H9 (cell line): ENCODE measurements at regions not wholly inside any gene's neighbourhood (a gene's known extent, or its start where the extent isn't known, plus 50 kb on each side); places are given as distances from the start of the nearest gene placed in this dataset.

Experiments
- DNase-seq: peaks from one replicate; pipeline ENCODE4 v3.0.0-alpha.2; 2017
- H2AFZ ChIP-seq: one replicate; pipeline ENCODE4 v1.6.1; 2013; ENCODE audit warnings: mild to moderate bottlenecking, low read length, control low read depth, moderate library complexity
- H2AK5ac ChIP-seq: 2 replicates; pipeline ENCODE4 v1.6.1; 2013; ENCODE audit warnings: low read length, control low read depth, mixed read lengths; ENCODE audit not compliant: insufficient read length
- H2BK120ac ChIP-seq: one replicate; pipeline ENCODE4 v1.6.1; 2013; ENCODE audit warnings: low read depth, mild to moderate bottlenecking, low read length, control low read depth, inconsistent platforms; ENCODE audit not compliant: poor library complexity, severe bottlenecking
- H2BK12ac ChIP-seq: 2 replicates; pipeline ENCODE4 v1.6.1; 2013; ENCODE audit warnings: low read length, control low read depth, mixed read lengths, low read depth; ENCODE audit not compliant: insufficient read length
- H2BK15ac ChIP-seq: 2 replicates; pipeline ENCODE4 v1.6.1; 2013; ENCODE audit warnings: low read depth, low read length, control low read depth
- H2BK20ac ChIP-seq: one replicate; pipeline ENCODE4 v1.6.1; 2013; ENCODE audit warnings: low read depth, mild to moderate bottlenecking, low read length, control low read depth, inconsistent platforms; ENCODE audit not compliant: poor library complexity, severe bottlenecking
- H2BK5ac ChIP-seq: 2 replicates; pipeline ENCODE4 v1.6.1; 2013; ENCODE audit warnings: low read length, control low read depth, mixed read lengths; ENCODE audit not compliant: insufficient read length
- H3K14ac ChIP-seq: 2 replicates; pipeline ENCODE4 v1.6.1; 2013; ENCODE audit warnings: low read length, control low read depth; ENCODE audit not compliant: insufficient read depth
- H3K18ac ChIP-seq: 2 replicates; pipeline ENCODE4 v1.6.1; 2013; ENCODE audit warnings: low read depth, mild to moderate bottlenecking, mixed read lengths, low read length, control low read depth; ENCODE audit not compliant: insufficient read length
- H3K23ac ChIP-seq: 2 replicates; pipeline ENCODE4 v1.6.1; 2013; ENCODE audit warnings: low read length, control low read depth, mixed read lengths, low read depth; ENCODE audit not compliant: insufficient read length
- H3K23me2 ChIP-seq: 2 replicates; pipeline ENCODE4 v1.6.1; 2013; ENCODE audit warnings: low read depth, mild to moderate bottlenecking, mixed read lengths, low read length, control low read depth; ENCODE audit not compliant: insufficient read length, poor library complexity, severe bottlenecking
- H3K27ac ChIP-seq: 2 replicates; pipeline ENCODE4 v1.5.1; 2013; ENCODE audit warnings: low read length, control low read depth, mixed read lengths, low read depth; ENCODE audit not compliant: insufficient read length
- H3K27me3 ChIP-seq: 2 replicates; pipeline ENCODE4 v1.6.1; 2013; ENCODE audit warnings: low read length, control low read depth, inconsistent platforms; ENCODE audit not compliant: insufficient read depth
- H3K4ac ChIP-seq: 2 replicates; pipeline ENCODE4 v1.6.1; 2013; ENCODE audit warnings: low read depth, mild to moderate bottlenecking, control low read depth, inconsistent platforms, low read length, moderate library complexity
- H3K4me1 ChIP-seq: 2 replicates; pipeline ENCODE4 v1.6.1; 2013; ENCODE audit warnings: low read length, control low read depth, inconsistent platforms; ENCODE audit not compliant: insufficient read depth
- H3K4me2 ChIP-seq: 2 replicates; pipeline ENCODE4 v1.6.1; 2013; ENCODE audit warnings: low read length, control low read depth, mixed read lengths; ENCODE audit not compliant: insufficient read length, insufficient read depth
- H3K56ac ChIP-seq: 2 replicates; pipeline ENCODE4 v1.6.1; 2013; ENCODE audit warnings: low read depth, mild to moderate bottlenecking, mixed read lengths, low read length, control low read depth; ENCODE audit not compliant: insufficient read length
- H3K79me1 ChIP-seq: 2 replicates; pipeline ENCODE4 v1.6.1; 2013; ENCODE audit warnings: low read depth, mild to moderate bottlenecking, moderate library complexity, low read length, control low read depth, inconsistent platforms; ENCODE audit not compliant: insufficient read depth, poor library complexity, severe bottlenecking
- H3K79me2 ChIP-seq: 2 replicates; pipeline ENCODE4 v1.6.1; 2013; ENCODE audit warnings: low read length, control low read depth, inconsistent platforms; ENCODE audit not compliant: insufficient read depth
- H3K9ac ChIP-seq: 2 replicates; pipeline ENCODE4 v1.6.1; 2013; ENCODE audit warnings: low read length, control low read depth, mixed read lengths; ENCODE audit not compliant: insufficient read length; ENCODE audit errors: extremely low read depth
- H3K9me3 ChIP-seq: one replicate; pipeline ENCODE4 v1.6.1; 2013; ENCODE audit warnings: low read depth, low read length, inconsistent platforms; ENCODE audit not compliant: control insufficient read depth
- H3T11ph ChIP-seq: one replicate; pipeline ENCODE4 v1.6.1; 2013; ENCODE audit warnings: mild to moderate bottlenecking, low read length, control low read depth, inconsistent platforms
- H4K20me1 ChIP-seq: one replicate; pipeline ENCODE4 v1.6.1; 2013; ENCODE audit not compliant: control insufficient read depth, insufficient read length, insufficient read depth
- H4K5ac ChIP-seq: 2 replicates; pipeline ENCODE4 v1.6.1; 2013; ENCODE audit warnings: low read depth, mild to moderate bottlenecking, mixed read lengths, low read length, control low read depth; ENCODE audit not compliant: insufficient read length
- H4K8ac ChIP-seq: replicated peaks from 2 replicates; pipeline ENCODE4 v1.6.1; 2013; ENCODE audit warnings: low read length, control low read depth, mixed read lengths, low read depth; ENCODE audit not compliant: insufficient read length
- H4K91ac ChIP-seq: 2 replicates; pipeline ENCODE4 v1.6.1; 2013; ENCODE audit warnings: low read depth, mild to moderate bottlenecking, moderate library complexity, mixed read lengths, low read length, control low read depth; ENCODE audit not compliant: insufficient read length
- H3K27ac Mint-ChIP-seq, 3 experiments: 2 replicates in 2 of 3; 3 replicates in 1 of 3; pipeline ENCODE4 v1.8.0; 2020 to 2021; ENCODE audit warnings: mixed read lengths in 3 of 3, mild to moderate bottlenecking in 1 of 3, moderate library complexity in 1 of 3
- H3K27me3 Mint-ChIP-seq: 2 replicates; pipeline ENCODE4 v1.8.0; 2021; ENCODE audit warnings: low read depth, mild to moderate bottlenecking, moderate library complexity, mixed read lengths
- H3K36me3 Mint-ChIP-seq, 3 experiments: 2 replicates in 2 of 3; 3 replicates in 1 of 3; pipeline ENCODE4 v1.8.0; 2020 to 2021; ENCODE audit warnings: low read depth in 3 of 3, mixed read lengths in 3 of 3; ENCODE audit not compliant: insufficient read depth in 1 of 3
- H3K4me1 Mint-ChIP-seq, 2 experiments: 2 replicates each; pipeline ENCODE4 v1.8.0; 2020; ENCODE audit warnings: mixed read lengths in 2 of 2
- H3K4me3 Mint-ChIP-seq, 2 experiments: 2 replicates in 1 of 2; 3 replicates in 1 of 2; pipeline ENCODE4 v1.8.0; 2020 to 2021; ENCODE audit warnings: mild to moderate bottlenecking in 2 of 2, mixed read lengths in 2 of 2, moderate library complexity in 1 of 2
- H3K9me3 Mint-ChIP-seq, 2 experiments: 2 replicates in 1 of 2; 3 replicates in 1 of 2; pipeline ENCODE4 v1.8.0; 2020; ENCODE audit warnings: mild to moderate bottlenecking in 2 of 2, mixed read lengths in 2 of 2, moderate library complexity in 1 of 2
- WGBS: extraction: QIAGEN DNeasy Blood & Tissue Kit; methylation state at CpG from one replicate; pipeline ENCODE4 v1.1.7; 2013; ENCODE audit warnings: missing lambda C conversion rate, low lambda C conversion rate, mixed read lengths; ENCODE audit not compliant: insufficient read length; ENCODE audit errors: extremely low coverage; 5-methylcytosine and 5-hydroxymethylcytosine counted together
- TF ChIP-seq, protein P1 (sequence below): fragments of 200-600 bp; sonication (generic); conservative IDR thresholded peaks from 3 replicates; pipeline ENCODE4 v1.8.0; 2021; ENCODE audit warnings: antibody characterized with exemption, mild to moderate bottlenecking

DNA sequence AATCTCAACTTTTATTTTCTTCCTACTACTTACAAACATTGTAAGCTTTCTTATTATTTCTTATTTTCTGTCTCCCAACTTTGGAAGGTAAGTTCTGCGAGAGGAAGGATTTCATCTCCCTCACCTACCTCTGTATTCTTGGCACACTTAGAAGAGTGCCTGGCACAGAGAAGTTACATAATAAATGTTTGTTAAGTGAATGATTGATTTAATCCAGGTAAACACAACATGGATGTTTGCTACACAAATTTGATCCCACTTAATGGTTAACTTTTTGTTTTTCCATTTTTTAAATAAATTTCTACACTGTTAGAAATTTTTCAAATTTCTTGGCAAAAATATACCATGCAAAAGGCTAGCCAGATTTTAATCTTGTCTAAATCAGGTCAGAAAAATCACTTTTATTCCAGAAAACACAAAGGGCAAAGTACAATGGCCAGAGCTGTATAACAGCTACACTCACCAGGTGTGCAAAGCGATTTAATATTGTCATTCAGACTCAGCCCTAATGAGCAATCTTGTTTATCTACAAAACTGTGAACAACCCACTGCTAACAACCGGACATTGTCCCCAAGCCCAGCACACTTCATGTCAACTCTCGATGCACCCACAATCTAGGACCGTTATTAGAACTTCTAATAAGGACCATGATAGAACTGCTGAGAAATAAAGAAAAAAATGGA lies 222.1 kb upstream of the EEA1 start:
- Histone ChIP-seq H3K27ac (no peak overlapping the region), H2BK15ac (no peak overlapping the region), H3K79me2 (no peaks in the 10 kb centered on the region), H2BK120ac (no peak overlapping the region), H4K20me1 (no peaks in the 10 kb centered on the region), H3K23me2 (no peaks in the 10 kb centered on the region), H3K4me1 (no peaks in the 10 kb centered on the region), H3K18ac (no peak overlapping the region), H3K9ac (no peak overlapping the region), H2BK20ac (no peak overlapping the region), H3K79me1 (no peaks in the 10 kb centered on the region), H3K4ac (no peak overlapping the region), H2AFZ (no peak overlapping the region), H4K5ac (no peak overlapping the region), H3K9me3 (no peaks in the 10 kb centered on the region), H4K91ac (no peak overlapping the region), H4K8ac (no peak overlapping the region), H3K23ac (no peak overlapping the region), H3K27me3 (no peaks in the 10 kb centered on the region), H2BK12ac (no peak overlapping the region), H2AK5ac (no peak overlapping the region), H2BK5ac (no peak overlapping the region), H3K56ac (no peak overlapping the region), H3K14ac (no peak overlapping the region), H3K4me2 (no peak overlapping the region), H3T11ph (no peak overlapping the region)
- Mint-ChIP-seq H3K4me1 (0 out of 4 replicates have a peak, but pooled peaks cover 0 to 2% of the 10 kb centered on the region in 2 experiments), H3K4me3 (no peak overlapping the region), H3K36me3 (no peaks in the 10 kb centered on the region), H3K27me3 (no peaks in the 10 kb centered on the region; the same call in 1 of the 2 replicates), H3K9me3 (no peaks in the 10 kb centered on the region; a peak in 3 of 5 replicates), H3K27ac (no peak overlapping the region)
- DNase-seq: no peak
- TF ChIP-seq, protein P1, sequence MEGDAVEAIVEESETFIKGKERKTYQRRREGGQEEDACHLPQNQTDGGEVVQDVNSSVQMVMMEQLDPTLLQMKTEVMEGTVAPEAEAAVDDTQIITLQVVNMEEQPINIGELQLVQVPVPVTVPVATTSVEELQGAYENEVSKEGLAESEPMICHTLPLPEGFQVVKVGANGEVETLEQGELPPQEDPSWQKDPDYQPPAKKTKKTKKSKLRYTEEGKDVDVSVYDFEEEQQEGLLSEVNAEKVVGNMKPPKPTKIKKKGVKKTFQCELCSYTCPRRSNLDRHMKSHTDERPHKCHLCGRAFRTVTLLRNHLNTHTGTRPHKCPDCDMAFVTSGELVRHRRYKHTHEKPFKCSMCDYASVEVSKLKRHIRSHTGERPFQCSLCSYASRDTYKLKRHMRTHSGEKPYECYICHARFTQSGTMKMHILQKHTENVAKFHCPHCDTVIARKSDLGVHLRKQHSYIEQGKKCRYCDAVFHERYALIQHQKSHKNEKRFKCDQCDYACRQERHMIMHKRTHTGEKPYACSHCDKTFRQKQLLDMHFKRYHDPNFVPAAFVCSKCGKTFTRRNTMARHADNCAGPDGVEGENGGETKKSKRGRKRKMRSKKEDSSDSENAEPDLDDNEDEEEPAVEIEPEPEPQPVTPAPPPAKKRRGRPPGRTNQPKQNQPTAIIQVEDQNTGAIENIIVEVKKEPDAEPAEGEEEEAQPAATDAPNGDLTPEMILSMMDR: no peak
- WGBS: no CpG with 5 or more reads among the region's 5 CpGs
